ENCODE measurements at regions not wholly inside any gene's neighbourhood (a gene's known extent, or its start where the extent isn't known, plus 50 kb on each side); places are given as distances from the start of the nearest gene placed in this dataset.

DNA sequence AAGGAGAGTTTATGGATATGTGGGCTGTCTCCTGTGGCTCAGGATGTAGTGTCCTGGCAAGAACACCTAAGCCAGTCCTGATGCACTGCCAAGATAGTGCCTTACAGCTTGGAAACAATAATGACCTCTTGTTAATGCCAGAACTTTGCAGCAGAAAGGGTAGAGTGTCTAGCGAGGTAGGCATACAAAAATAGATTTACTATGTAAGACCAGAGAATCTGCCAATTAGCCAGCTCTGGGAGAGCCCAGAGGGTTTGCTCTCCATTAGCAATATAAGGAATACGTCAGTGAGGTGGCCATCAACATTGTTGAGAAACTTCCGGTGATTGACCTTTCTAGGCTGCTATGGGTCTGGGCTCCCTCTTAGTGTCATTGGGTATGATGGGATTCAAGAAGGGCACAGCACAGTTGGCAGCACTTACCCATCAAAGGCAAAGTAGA lies 178.5 kb upstream of the GALNT2 start:
- TF ChIP-seq FOXA1 (IDR thresholded peaks at IDR 0.05) (no peak), FOXA2 (IDR thresholded peaks at IDR 0.05) (no peak), RXRA (IDR thresholded peaks at IDR 0.05) (no peak)
- TF ChIP-seq, protein P1, sequence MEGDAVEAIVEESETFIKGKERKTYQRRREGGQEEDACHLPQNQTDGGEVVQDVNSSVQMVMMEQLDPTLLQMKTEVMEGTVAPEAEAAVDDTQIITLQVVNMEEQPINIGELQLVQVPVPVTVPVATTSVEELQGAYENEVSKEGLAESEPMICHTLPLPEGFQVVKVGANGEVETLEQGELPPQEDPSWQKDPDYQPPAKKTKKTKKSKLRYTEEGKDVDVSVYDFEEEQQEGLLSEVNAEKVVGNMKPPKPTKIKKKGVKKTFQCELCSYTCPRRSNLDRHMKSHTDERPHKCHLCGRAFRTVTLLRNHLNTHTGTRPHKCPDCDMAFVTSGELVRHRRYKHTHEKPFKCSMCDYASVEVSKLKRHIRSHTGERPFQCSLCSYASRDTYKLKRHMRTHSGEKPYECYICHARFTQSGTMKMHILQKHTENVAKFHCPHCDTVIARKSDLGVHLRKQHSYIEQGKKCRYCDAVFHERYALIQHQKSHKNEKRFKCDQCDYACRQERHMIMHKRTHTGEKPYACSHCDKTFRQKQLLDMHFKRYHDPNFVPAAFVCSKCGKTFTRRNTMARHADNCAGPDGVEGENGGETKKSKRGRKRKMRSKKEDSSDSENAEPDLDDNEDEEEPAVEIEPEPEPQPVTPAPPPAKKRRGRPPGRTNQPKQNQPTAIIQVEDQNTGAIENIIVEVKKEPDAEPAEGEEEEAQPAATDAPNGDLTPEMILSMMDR (IDR thresholded peaks at IDR 0.05; ENCODE audit: low read depth, low read length, missing input control): no peak
- TF ChIP-seq, protein P2, sequence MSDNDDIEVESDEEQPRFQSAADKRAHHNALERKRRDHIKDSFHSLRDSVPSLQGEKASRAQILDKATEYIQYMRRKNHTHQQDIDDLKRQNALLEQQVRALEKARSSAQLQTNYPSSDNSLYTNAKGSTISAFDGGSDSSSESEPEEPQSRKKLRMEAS (IDR thresholded peaks at IDR 0.05): no peak

Measured in liver (tissue), 3 donors.